GM12878 (cell line): ENCODE measurements at regions not wholly inside any gene's neighbourhood (a gene's known extent, or its start where the extent isn't known, plus 50 kb on each side); places are given as distances from the start of the nearest gene placed in this dataset.

Source experiments
- ATAC-seq: fragments of 200-7000 bp; cut with Tn5 transposase; 3 replicates; pipeline ENCODE4 v1.9.1; 2020; ENCODE audit warnings: mild to moderate bottlenecking, moderate library complexity
- BruUV-seq: library from RNA; stranded (reverse); fragments of 400-500 nt; replicated peaks from 2 replicates; lab custom pipeline; 2021; lab: Mats Ljungman, UMichigan
- CTCF ChIA-PET: fragments of 300-600 bp; sonication (Branson Sonifier 250); formaldehyde crosslinking; extraction: SDS; loops from one replicate; lab custom pipeline; 2021; ENCODE audit warnings: inconsistent platforms; lab: Yijun Ruan, JAX
- POLR2A ChIA-PET: fragments of 350-600 bp; formaldehyde crosslinking; extraction: SDS; loops from one replicate; lab custom pipeline; 2021; ENCODE audit warnings: inconsistent platforms; lab: Charles Lee
- RAD21 ChIA-PET: fragments of 300-600 bp; sonication (Branson Sonifier 250); formaldehyde crosslinking; loops from one replicate; lab custom pipeline; 2023; ENCODE audit warnings: antibody characterized with exemption; ENCODE audit not compliant: unreplicated experiment; lab: Charles Lee
- SMC1A ChIA-PET: fragments of 300-600 bp; sonication (Branson Sonifier 250); formaldehyde crosslinking; loops from one replicate; lab custom pipeline; 2023; ENCODE audit not compliant: unreplicated experiment, uncharacterized antibody; lab: Charles Lee
- DNase-seq: peaks from one replicate; pipeline ENCODE4 v3.0.0-alpha.2; 2011; ENCODE audit warnings: low read depth, low spot score
- FAIRE-seq: peaks from 3 replicates; lab custom pipeline; 2011; peaks lifted over from hg19 to GRCh38; lab: Jason Lieb, UNC
- H2AFZ ChIP-seq: 2 replicates; pipeline ENCODE4 v1.6.0; 2011; ENCODE audit warnings: low read depth, low read length, control low read depth; ENCODE audit not compliant: control insufficient read depth
- H3K27ac ChIP-seq: 2 replicates; pipeline ENCODE4 v1.5.1; 2011; ENCODE audit warnings: control low read depth; ENCODE audit not compliant: control insufficient read depth, insufficient read depth
- H3K27me3 ChIP-seq, 2 experiments: replicated peaks in 1 of 2; 2 replicates each; pipeline versions ENCODE4 v1.6.0 to v1.6.1; 2011; ENCODE audit warnings: low read length in 1 of 2; ENCODE audit not compliant: control insufficient read depth in 2 of 2, insufficient read depth in 2 of 2
- H3K36me3 ChIP-seq, 2 experiments: 2 replicates each; pipeline ENCODE4 v1.5.1; 2011; ENCODE audit warnings: low read length in 1 of 2; ENCODE audit not compliant: control insufficient read depth in 2 of 2, insufficient read depth in 2 of 2
- H3K4me1 ChIP-seq: 2 replicates; pipeline ENCODE4 v1.6.1; 2011; ENCODE audit warnings: mild to moderate bottlenecking, low read length, moderate library complexity, mixed read lengths; ENCODE audit not compliant: control insufficient read depth, insufficient read depth
- H3K4me2 ChIP-seq: 2 replicates; pipeline ENCODE4 v1.6.0; 2011; ENCODE audit warnings: control low read depth; ENCODE audit not compliant: control insufficient read depth, insufficient read depth
- H3K4me3 ChIP-seq: fragments of 200-600 bp; sonication (generic); 2 replicates; pipeline ENCODE4 v1.5.1; 2016
- H3K79me2 ChIP-seq: 2 replicates; pipeline ENCODE4 v1.6.0; 2011; ENCODE audit warnings: low read length; ENCODE audit not compliant: control insufficient read depth, insufficient read depth
- H3K9ac ChIP-seq: 2 replicates; pipeline ENCODE4 v1.8.0; 2011; ENCODE audit warnings: low read length, control low read depth, mixed read lengths; ENCODE audit not compliant: control insufficient read depth, insufficient read depth
- H3K9me3 ChIP-seq: replicated peaks from 3 replicates; pipeline ENCODE4 v1.5.1; 2011; ENCODE audit warnings: mild to moderate bottlenecking, low read length; ENCODE audit not compliant: control insufficient read depth, insufficient read depth
- H4K20me1 ChIP-seq: 2 replicates; pipeline ENCODE4 v1.6.0; 2011; ENCODE audit not compliant: control insufficient read depth, insufficient read depth
- FOXM1 ChIP-seq: IDR thresholded peaks from 2 replicates; pipeline ENCODE4 v1.6.1; 2012; ENCODE audit warnings: low read depth, mild to moderate bottlenecking, inconsistent platforms, low read length, moderate library complexity
- KAT2A ChIP-seq: conservative IDR thresholded peaks from 2 replicates; pipeline ENCODE4 v1.6.1; 2011; ENCODE audit warnings: low read depth, low read length; ENCODE audit not compliant: control insufficient read depth
- PKNOX1 ChIP-seq: fragments of 450-650 bp; IDR thresholded peaks from 2 replicates; pipeline ENCODE4 v1.6.1; 2016; ENCODE audit warnings: mild to moderate bottlenecking
- RFX5 ChIP-seq: IDR thresholded peaks from 2 replicates; pipeline ENCODE4 v1.6.1; 2011; ENCODE audit warnings: low read depth, low read length, improper control_type of control experiment
- YBX1 ChIP-seq: fragments of 450-650 bp; IDR thresholded peaks from 2 replicates; pipeline ENCODE4 v1.6.1; 2016; ENCODE audit warnings: antibody characterized with exemption
- WGBS: methylation state at CpG from one replicate; pipeline ENCODE4 v1.1.6; 2016; ENCODE audit warnings: low lambda C conversion rate; ENCODE audit not compliant: insufficient replicate concordance, insufficient coverage; ENCODE audit errors: missing lambda C conversion rate; 5-methylcytosine and 5-hydroxymethylcytosine counted together
- in situ Hi-C: fragments of 300-500 bp; cut with MboI; formaldehyde crosslinking; loops from 9 replicates; pipeline ENCODE4 v1.14.3; 2018; ENCODE audit warnings: mixed read lengths
- intact Hi-C: fragments of 100-400 bp; cut with micrococcal nuclease; formaldehyde crosslinking; loops from one replicate; pipeline ENCODE4 v1.14.2; 2022; ENCODE audit not compliant: unreplicated experiment

GRCh38 chr7:155867280-155867679, 55.0 kb upstream of the SHH start (continued):
- no peak for TF ChIP-seq PKNOX1
- no peak for TF ChIP-seq KAT2A
- no peak for TF ChIP-seq RFX5
- no peak for TF ChIP-seq FOXM1

- Histone ChIP-seq H3K4me3 (no peak overlapping the region), H3K27ac (no peak overlapping the region), H3K36me3 (no peaks in the 10 kb centered on the region), H3K79me2 (no peaks in the 10 kb centered on the region), H2AFZ (no peak overlapping the region), H3K4me2 (no peak overlapping the region), H3K4me1 (no peaks in the 10 kb centered on the region), H3K27me3 (peaks cover 0 to 1% of the 10 kb centered on the region in 2 experiments; a peak in 2 of 4 replicates), H3K9me3 (no peaks in the 10 kb centered on the region), H3K9ac (no peak overlapping the region), H4K20me1 (no peaks in the 10 kb centered on the region)
- in situ Hi-C loops (no loop called here), intact Hi-C loops (no loop called here)
- BruUV-seq = no TSS peak
- ChIA-PET RAD21 (interaction anchor here (0.6 kb wide), 1 partner anchor 54 kb away, joined by 3 read pairs; the partner anchor contains the start of gene SHH), CTCF (no interaction called here), SMC1A (no interaction called here), POLR2A (interaction anchor here (0.6 kb wide), 1 partner anchor 81 kb away, joined by 4 read pairs; no protein-coding TSS in a partner anchor)
- no peak for TF ChIP-seq YBX1
- DNase-seq = no peak
- 32% methylated on average over 19 of the region's 19 CpGs for WGBS
- FAIRE-seq = no peak
- ATAC-seq = no peak
Observed at GRCh38 chr7:155865830-155866525, 53.7 kb upstream of the SHH start.
